ENCODE measurements at regions not wholly inside any gene's neighbourhood (a gene's known extent, or its start where the extent isn't known, plus 50 kb on each side); places are given as distances from the start of the nearest gene placed in this dataset.

DNA sequence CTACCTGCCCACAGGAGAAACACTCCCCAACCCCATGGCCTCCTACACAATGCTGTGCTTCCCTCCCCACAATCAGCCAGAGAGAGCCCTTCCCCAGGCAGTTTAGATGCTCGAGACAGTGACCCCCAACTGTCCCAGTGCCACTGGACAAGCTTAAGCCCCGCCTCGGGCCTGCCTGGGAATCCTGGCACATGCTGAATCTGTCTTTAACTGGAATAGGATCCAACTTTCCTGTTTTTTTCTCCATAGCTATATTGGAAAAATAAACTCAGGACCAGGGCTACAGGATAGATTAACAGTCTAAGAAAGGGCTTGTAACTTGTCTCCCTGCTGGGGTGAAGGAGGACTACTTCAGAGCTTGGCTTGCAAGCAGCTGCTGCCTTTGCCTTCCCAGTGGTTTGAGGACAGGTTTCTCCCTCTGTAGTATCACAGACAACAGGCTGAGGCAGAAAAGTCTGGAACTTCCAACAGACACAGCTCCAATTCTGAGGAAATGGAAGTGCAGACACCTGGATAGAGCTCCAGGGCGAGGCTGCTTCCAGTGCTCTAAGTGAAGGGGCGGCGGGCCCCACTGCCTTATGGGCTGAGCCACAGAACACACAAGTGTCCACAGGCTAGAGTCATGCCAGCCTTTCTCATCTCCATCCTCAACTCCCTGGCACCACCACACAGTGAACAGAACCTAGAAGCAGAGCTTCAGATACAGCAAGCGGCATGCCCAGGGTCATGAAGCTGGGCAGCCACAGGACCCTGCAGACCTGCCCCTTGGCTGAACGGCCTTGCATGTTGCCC, 228.3 kb downstream of the TUBA3C start:
- TF ChIP-seq CREB1 (CRISPR knock-in tag; IDR thresholded peaks at IDR 0.05; ENCODE audit: low read depth) (no peak), EZH2 (IDR thresholded peaks at IDR 0.05; ENCODE audit: low read depth, unreplicated experiment) (no peak), POLR2AphosphoS5 (IDR thresholded peaks at IDR 0.05; ENCODE audit: low read depth) (no peak), ZNF114 (CRISPR knock-in tag; IDR thresholded peaks at IDR 0.05) (no peak), ZNF331 (CRISPR knock-in tag; IDR thresholded peaks at IDR 0.05; ENCODE audit: low read depth) (no peak), EZH2phosphoT487 (IDR thresholded peaks at IDR 0.05; ENCODE audit: unreplicated experiment) (no peak), JUNB (IDR thresholded peaks at IDR 0.05; ENCODE audit: unreplicated experiment) (no peak), NANOG (IDR thresholded peaks at IDR 0.05; ENCODE audit: borderline replicate concordance) (no peak)
- TF ChIP-seq, protein P1, sequence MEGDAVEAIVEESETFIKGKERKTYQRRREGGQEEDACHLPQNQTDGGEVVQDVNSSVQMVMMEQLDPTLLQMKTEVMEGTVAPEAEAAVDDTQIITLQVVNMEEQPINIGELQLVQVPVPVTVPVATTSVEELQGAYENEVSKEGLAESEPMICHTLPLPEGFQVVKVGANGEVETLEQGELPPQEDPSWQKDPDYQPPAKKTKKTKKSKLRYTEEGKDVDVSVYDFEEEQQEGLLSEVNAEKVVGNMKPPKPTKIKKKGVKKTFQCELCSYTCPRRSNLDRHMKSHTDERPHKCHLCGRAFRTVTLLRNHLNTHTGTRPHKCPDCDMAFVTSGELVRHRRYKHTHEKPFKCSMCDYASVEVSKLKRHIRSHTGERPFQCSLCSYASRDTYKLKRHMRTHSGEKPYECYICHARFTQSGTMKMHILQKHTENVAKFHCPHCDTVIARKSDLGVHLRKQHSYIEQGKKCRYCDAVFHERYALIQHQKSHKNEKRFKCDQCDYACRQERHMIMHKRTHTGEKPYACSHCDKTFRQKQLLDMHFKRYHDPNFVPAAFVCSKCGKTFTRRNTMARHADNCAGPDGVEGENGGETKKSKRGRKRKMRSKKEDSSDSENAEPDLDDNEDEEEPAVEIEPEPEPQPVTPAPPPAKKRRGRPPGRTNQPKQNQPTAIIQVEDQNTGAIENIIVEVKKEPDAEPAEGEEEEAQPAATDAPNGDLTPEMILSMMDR (conservative IDR thresholded peaks at IDR 0.05; ENCODE audit: low read depth in 2 of 2), result no peak
- TF ChIP-seq, protein P2, sequence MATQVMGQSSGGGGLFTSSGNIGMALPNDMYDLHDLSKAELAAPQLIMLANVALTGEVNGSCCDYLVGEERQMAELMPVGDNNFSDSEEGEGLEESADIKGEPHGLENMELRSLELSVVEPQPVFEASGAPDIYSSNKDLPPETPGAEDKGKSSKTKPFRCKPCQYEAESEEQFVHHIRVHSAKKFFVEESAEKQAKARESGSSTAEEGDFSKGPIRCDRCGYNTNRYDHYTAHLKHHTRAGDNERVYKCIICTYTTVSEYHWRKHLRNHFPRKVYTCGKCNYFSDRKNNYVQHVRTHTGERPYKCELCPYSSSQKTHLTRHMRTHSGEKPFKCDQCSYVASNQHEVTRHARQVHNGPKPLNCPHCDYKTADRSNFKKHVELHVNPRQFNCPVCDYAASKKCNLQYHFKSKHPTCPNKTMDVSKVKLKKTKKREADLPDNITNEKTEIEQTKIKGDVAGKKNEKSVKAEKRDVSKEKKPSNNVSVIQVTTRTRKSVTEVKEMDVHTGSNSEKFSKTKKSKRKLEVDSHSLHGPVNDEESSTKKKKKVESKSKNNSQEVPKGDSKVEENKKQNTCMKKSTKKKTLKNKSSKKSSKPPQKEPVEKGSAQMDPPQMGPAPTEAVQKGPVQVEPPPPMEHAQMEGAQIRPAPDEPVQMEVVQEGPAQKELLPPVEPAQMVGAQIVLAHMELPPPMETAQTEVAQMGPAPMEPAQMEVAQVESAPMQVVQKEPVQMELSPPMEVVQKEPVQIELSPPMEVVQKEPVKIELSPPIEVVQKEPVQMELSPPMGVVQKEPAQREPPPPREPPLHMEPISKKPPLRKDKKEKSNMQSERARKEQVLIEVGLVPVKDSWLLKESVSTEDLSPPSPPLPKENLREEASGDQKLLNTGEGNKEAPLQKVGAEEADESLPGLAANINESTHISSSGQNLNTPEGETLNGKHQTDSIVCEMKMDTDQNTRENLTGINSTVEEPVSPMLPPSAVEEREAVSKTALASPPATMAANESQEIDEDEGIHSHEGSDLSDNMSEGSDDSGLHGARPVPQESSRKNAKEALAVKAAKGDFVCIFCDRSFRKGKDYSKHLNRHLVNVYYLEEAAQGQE (IDR thresholded peaks at IDR 0.05; ENCODE audit: unreplicated experiment), result no peak
- TF ChIP-seq, protein P3, sequence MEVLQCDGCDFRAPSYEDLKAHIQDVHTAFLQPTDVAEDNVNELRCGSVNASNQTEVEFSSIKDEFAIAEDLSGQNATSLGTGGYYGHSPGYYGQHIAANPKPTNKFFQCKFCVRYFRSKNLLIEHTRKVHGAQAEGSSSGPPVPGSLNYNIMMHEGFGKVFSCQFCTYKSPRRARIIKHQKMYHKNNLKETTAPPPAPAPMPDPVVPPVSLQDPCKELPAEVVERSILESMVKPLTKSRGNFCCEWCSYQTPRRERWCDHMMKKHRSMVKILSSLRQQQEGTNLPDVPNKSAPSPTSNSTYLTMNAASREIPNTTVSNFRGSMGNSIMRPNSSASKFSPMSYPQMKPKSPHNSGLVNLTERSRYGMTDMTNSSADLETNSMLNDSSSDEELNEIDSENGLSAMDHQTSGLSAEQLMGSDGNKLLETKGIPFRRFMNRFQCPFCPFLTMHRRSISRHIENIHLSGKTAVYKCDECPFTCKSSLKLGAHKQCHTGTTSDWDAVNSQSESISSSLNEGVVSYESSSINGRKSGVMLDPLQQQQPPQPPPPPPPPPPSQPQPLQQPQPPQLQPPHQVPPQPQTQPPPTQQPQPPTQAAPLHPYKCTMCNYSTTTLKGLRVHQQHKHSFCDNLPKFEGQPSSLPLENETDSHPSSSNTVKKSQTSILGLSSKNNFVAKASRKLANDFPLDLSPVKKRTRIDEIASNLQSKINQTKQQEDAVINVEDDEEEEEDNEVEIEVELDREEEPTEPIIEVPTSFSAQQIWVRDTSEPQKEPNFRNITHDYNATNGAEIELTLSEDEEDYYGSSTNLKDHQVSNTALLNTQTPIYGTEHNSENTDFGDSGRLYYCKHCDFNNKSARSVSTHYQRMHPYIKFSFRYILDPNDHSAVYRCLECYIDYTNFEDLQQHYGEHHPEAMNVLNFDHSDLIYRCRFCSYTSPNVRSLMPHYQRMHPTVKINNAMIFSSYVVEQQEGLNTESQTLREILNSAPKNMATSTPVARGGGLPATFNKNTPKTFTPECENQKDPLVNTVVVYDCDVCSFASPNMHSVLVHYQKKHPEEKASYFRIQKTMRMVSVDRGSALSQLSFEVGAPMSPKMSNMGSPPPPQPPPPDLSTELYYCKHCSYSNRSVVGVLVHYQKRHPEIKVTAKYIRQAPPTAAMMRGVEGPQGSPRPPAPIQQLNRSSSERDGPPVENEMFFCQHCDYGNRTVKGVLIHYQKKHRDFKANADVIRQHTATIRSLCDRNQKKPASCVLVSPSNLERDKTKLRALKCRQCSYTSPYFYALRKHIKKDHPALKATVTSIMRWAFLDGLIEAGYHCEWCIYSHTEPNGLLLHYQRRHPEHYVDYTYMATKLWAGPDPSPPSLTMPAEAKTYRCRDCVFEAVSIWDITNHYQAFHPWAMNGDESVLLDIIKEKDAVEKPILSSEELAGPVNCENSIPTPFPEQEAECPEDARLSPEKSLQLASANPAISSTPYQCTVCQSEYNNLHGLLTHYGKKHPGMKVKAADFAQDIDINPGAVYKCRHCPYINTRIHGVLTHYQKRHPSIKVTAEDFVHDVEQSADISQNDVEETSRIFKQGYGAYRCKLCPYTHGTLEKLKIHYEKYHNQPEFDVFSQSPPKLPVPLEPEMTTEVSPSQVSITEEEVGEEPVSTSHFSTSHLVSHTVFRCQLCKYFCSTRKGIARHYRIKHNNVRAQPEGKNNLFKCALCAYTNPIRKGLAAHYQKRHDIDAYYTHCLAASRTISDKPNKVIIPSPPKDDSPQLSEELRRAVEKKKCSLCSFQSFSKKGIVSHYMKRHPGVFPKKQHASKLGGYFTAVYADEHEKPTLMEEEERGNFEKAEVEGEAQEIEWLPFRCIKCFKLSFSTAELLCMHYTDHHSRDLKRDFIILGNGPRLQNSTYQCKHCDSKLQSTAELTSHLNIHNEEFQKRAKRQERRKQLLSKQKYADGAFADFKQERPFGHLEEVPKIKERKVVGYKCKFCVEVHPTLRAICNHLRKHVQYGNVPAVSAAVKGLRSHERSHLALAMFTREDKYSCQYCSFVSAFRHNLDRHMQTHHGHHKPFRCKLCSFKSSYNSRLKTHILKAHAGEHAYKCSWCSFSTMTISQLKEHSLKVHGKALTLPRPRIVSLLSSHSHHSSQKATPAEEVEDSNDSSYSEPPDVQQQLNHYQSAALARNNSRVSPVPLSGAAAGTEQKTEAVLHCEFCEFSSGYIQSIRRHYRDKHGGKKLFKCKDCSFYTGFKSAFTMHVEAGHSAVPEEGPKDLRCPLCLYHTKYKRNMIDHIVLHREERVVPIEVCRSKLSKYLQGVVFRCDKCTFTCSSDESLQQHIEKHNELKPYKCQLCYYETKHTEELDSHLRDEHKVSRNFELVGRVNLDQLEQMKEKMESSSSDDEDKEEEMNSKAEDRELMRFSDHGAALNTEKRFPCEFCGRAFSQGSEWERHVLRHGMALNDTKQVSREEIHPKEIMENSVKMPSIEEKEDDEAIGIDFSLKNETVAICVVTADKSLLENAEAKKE (CRISPR knock-in tag; IDR thresholded peaks at IDR 0.05), result no peak
- TF ChIP-seq, protein P4, sequence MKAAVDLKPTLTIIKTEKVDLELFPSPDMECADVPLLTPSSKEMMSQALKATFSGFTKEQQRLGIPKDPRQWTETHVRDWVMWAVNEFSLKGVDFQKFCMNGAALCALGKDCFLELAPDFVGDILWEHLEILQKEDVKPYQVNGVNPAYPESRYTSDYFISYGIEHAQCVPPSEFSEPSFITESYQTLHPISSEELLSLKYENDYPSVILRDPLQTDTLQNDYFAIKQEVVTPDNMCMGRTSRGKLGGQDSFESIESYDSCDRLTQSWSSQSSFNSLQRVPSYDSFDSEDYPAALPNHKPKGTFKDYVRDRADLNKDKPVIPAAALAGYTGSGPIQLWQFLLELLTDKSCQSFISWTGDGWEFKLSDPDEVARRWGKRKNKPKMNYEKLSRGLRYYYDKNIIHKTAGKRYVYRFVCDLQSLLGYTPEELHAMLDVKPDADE (IDR thresholded peaks at IDR 0.05), result no peak

Data from GM23338 (cell line).